Hepatocyte (in vitro differentiated cells): ENCODE measurements at regions not wholly inside any gene's neighbourhood (a gene's known extent, or its start where the extent isn't known, plus 50 kb on each side); places are given as distances from the start of the nearest gene placed in this dataset.

Source experiments
- DNase-seq: peaks from one replicate; pipeline ENCODE4 v3.0.0-alpha.2; 2016; ENCODE audit warnings: low spot score
- H2AFZ ChIP-seq: fragments of 200-600 bp; sonication (generic); 2 replicates; pipeline ENCODE4 v1.6.0; 2016; ENCODE audit warnings: antibody characterized with exemption, mild to moderate bottlenecking
- H3K27ac ChIP-seq: fragments of 200-600 bp; sonication (generic); 2 replicates; pipeline ENCODE4 v1.5.1; 2016; ENCODE audit warnings: mild to moderate bottlenecking
- H3K27me3 ChIP-seq: fragments of 200-600 bp; sonication (generic); 2 replicates; pipeline ENCODE4 v1.6.1; 2016
- H3K36me3 ChIP-seq: fragments of 200-600 bp; sonication (generic); replicated peaks from 2 replicates; pipeline ENCODE4 v1.5.1; 2016; ENCODE audit warnings: low read depth; ENCODE audit not compliant: insufficient read depth
- H3K4me1 ChIP-seq: fragments of 200-600 bp; sonication (generic); 2 replicates; pipeline ENCODE4 v1.5.1; 2016; ENCODE audit warnings: mild to moderate bottlenecking, moderate library complexity; ENCODE audit not compliant: insufficient read depth
- H3K4me2 ChIP-seq: fragments of 200-600 bp; sonication (generic); 2 replicates; pipeline ENCODE4 v1.6.0; 2016
- H3K4me3 ChIP-seq: fragments of 200-600 bp; sonication (generic); 2 replicates; pipeline ENCODE4 v1.5.1; 2016; ENCODE audit warnings: mild to moderate bottlenecking
- H3K79me2 ChIP-seq: fragments of 200-600 bp; sonication (generic); 2 replicates; pipeline ENCODE4 v1.6.0; 2017; ENCODE audit warnings: mild to moderate bottlenecking
- H3K9me2 ChIP-seq: fragments of 200-600 bp; sonication (generic); replicated peaks from 2 replicates; pipeline ENCODE4 v1.6.0; 2017; ENCODE audit warnings: mild to moderate bottlenecking; ENCODE audit not compliant: insufficient read depth
- H3K9me3 ChIP-seq: fragments of 200-600 bp; sonication (generic); 2 replicates; pipeline ENCODE4 v1.5.1; 2016; ENCODE audit warnings: low read depth, mild to moderate bottlenecking
- H4K20me1 ChIP-seq: fragments of 200-600 bp; sonication (generic); 2 replicates; pipeline ENCODE4 v1.6.0; 2016; ENCODE audit warnings: mild to moderate bottlenecking; ENCODE audit not compliant: insufficient read depth, poor library complexity, severe bottlenecking
- CTCF ChIP-seq: fragments of 200-600 bp; sonication (generic); IDR thresholded peaks from 2 replicates; pipeline ENCODE4 v1.5.1; 2016; ENCODE audit warnings: antibody characterized with exemption, mild to moderate bottlenecking; ENCODE audit not compliant: poor library complexity
- EZH2 ChIP-seq: fragments of 200-600 bp; sonication (generic); IDR thresholded peaks from 2 replicates; pipeline ENCODE4 v1.6.1; 2016; ENCODE audit warnings: antibody characterized with exemption, mild to moderate bottlenecking, borderline replicate concordance
- EZH2phosphoT487 ChIP-seq: fragments of 200-600 bp; sonication (generic); IDR thresholded peaks from one replicate; pipeline ENCODE4 v1.6.1; 2018; ENCODE audit warnings: antibody characterized with exemption, mild to moderate bottlenecking, low read depth, moderate library complexity; ENCODE audit not compliant: unreplicated experiment, severe bottlenecking
- WGBS: methylation state at CpG from one replicate; pipeline ENCODE4 v1.1.6; 2016; ENCODE audit warnings: low lambda C conversion rate; ENCODE audit errors: missing lambda C conversion rate; 5-methylcytosine and 5-hydroxymethylcytosine counted together

- Histone ChIP-seq H3K27me3 (no peaks in the 10 kb centered on the region), H3K4me1 (no peaks in the 10 kb centered on the region), H3K27ac (no peak overlapping the region), H3K9me3 (no peaks in the 10 kb centered on the region), H4K20me1 (no peaks in the 10 kb centered on the region), H3K9me2 (no peaks in the 10 kb centered on the region), H2AFZ (no peak overlapping the region), H3K36me3 (no peaks in the 10 kb centered on the region), H3K4me3 (no peak overlapping the region), H3K79me2 (no peaks in the 10 kb centered on the region), H3K4me2 (no peak overlapping the region)
- no peak for DNase-seq
- whole genome bisulfite sequencing: 100% methylated on average over 1 of the region's 1 CpG
- TF ChIP-seq EZH2phosphoT487 (no peak), CTCF (no peak), EZH2 (no peak)
These were observed 148.4 kb upstream of the AHR start for GRCh38 chr7:17150018-17150417.

DNA sequence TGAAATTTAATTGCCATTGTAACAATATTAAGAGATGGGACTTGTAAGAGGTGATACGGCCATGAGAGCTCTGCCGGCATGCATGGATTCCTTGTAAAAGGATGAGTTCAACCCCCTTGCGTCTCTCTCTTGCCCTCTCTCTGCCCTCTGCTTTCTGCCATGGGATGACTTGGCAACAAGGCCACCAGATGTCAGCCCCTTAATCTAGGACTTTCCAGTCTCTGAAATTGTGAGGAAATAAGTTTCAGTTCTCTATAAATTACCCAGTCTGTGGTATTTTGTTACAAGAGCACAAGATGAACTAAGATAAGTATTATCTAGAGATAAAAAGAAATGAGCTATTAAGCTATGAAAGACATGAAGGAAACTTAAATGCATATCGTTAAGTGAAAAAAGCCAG, 145.7 kb upstream of the AHR start:
- no peak overlapping the region for H3K4me3 ChIP-seq
- no peaks in the 10 kb centered on the region for H3K27me3 ChIP-seq
- no peaks in the 10 kb centered on the region for H3K9me2 ChIP-seq
- no peak for DNase-seq
- no peaks in the 10 kb centered on the region for H3K4me1 ChIP-seq
- no peak overlapping the region for H3K4me2 ChIP-seq
- H3K9me3 ChIP-seq: no peaks in the 10 kb centered on the region
- H3K79me2 ChIP-seq: no peaks in the 10 kb centered on the region
- TF ChIP-seq EZH2 (no peak), EZH2phosphoT487 (no peak), CTCF (no peak)
- no peak overlapping the region for H2AFZ ChIP-seq
- H3K36me3 ChIP-seq: no peaks in the 10 kb centered on the region
- 78% methylated on average over 4 of the region's 4 CpGs for WGBS
- no peaks in the 10 kb centered on the region for H4K20me1 ChIP-seq
- H3K27ac ChIP-seq: no peak overlapping the region

DNA sequence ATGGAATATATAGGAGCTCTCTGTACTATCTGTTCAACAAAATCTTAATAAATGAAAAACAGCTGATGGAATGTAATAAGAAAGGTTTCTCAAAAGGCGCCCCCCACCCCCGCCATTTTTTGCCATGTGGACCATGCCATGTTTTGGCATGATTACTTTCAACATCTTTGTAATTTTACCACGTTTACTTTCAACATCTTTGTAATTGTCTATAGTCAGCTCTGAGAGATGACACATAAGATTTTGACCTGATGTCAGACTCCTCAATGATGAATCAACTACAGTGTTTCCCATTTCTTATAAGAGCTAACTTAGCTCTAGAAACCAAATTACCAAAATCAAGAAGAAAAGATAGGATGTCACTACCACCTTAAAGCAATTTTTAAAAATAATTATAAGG, 144.9 kb upstream of the AHR start:
- H2AFZ ChIP-seq: no peak overlapping the region
- H3K4me1 ChIP-seq: no peaks in the 10 kb centered on the region
- H3K9me3 ChIP-seq: no peaks in the 10 kb centered on the region
- no peak for DNase-seq
- 97% methylated on average over 3 of the region's 3 CpGs for WGBS
- H3K27me3 ChIP-seq: no peaks in the 10 kb centered on the region
- no peak for TF ChIP-seq EZH2
- no peak for TF ChIP-seq EZH2phosphoT487
- TF ChIP-seq CTCF: no peak
- no peaks in the 10 kb centered on the region for H4K20me1 ChIP-seq
- H3K36me3 ChIP-seq: no peaks in the 10 kb centered on the region
- no peak overlapping the region for H3K4me2 ChIP-seq
- no peak overlapping the region for H3K4me3 ChIP-seq
- H3K79me2 ChIP-seq: no peaks in the 10 kb centered on the region
- H3K9me2 ChIP-seq: no peaks in the 10 kb centered on the region
- no peak overlapping the region for H3K27ac ChIP-seq

GRCh38 chr7:17155529-17155928, 142.9 kb upstream of the AHR start:
- Histone ChIP-seq H3K4me1 (no peaks in the 10 kb centered on the region), H4K20me1 (no peaks in the 10 kb centered on the region), H3K4me2 (no peak overlapping the region), H3K27ac (no peak overlapping the region), H3K79me2 (no peaks in the 10 kb centered on the region), H3K4me3 (no peak overlapping the region), H3K36me3 (no peaks in the 10 kb centered on the region), H3K27me3 (no peaks in the 10 kb centered on the region), H3K9me2 (no peaks in the 10 kb centered on the region), H3K9me3 (no peaks in the 10 kb centered on the region), H2AFZ (no peak overlapping the region)
- TF ChIP-seq CTCF (no peak), EZH2 (no peak), EZH2phosphoT487 (no peak)
- no peak for DNase-seq
